H1 (cell line): ENCODE measurements at regions not wholly inside any gene's neighbourhood (a gene's known extent, or its start where the extent isn't known, plus 50 kb on each side); places are given as distances from the start of the nearest gene placed in this dataset.

ENCODE experiments used
- CTCF ChIA-PET: fragments of 300-600 bp; sonication (Branson Sonifier 250); formaldehyde crosslinking; loops from one replicate; lab custom pipeline; 2021; ENCODE audit not compliant: partially characterized antibody; lab: Charles Lee
- POLR2A ChIA-PET: fragments of 300-600 bp; sonication (Branson Sonifier 250); formaldehyde crosslinking; loops from one replicate; lab custom pipeline; 2021; ENCODE audit warnings: inconsistent platforms; ENCODE audit not compliant: partially characterized antibody; lab: Charles Lee
- DNase-seq, 2 experiments: peaks; one replicate each; pipeline versions ENCODE4 v3.0.0 to v3.0.0-alpha.2; 2010 to 2022; ENCODE audit warnings: low spot score in 2 of 2, low read depth in 1 of 2, mixed read lengths in 1 of 2
- FAIRE-seq: peaks from 2 replicates; lab custom pipeline; 2011; peaks lifted over from hg19 to GRCh38; lab: Jason Lieb, UNC
- H2AFZ ChIP-seq: 2 replicates; pipeline ENCODE4 v1.8.1; 2012; ENCODE audit warnings: low read length, inconsistent platforms
- H2AK5ac ChIP-seq: 2 replicates; pipeline ENCODE4 v1.6.1; 2013; ENCODE audit warnings: low read depth, low read length
- H2BK120ac ChIP-seq: replicated peaks from 2 replicates; pipeline ENCODE3; 2013; ENCODE audit warnings: low read depth, low read length, inconsistent platforms
- H2BK12ac ChIP-seq: 2 replicates; pipeline ENCODE4 v1.6.1; 2013; ENCODE audit warnings: low read depth, low read length
- H2BK15ac ChIP-seq: 2 replicates; pipeline ENCODE4 v1.6.1; 2013; ENCODE audit warnings: low read length
- H2BK20ac ChIP-seq: 2 replicates; pipeline ENCODE4 v1.6.1; 2013; ENCODE audit warnings: low read length
- H2BK5ac ChIP-seq: 2 replicates; pipeline ENCODE4 v1.6.1; 2013; ENCODE audit warnings: low read depth, low read length
- H3K14ac ChIP-seq: 2 replicates; pipeline ENCODE4 v1.6.1; 2013; ENCODE audit warnings: inconsistent platforms; ENCODE audit not compliant: insufficient read length
- H3K18ac ChIP-seq: 2 replicates; pipeline ENCODE4 v1.6.1; 2013; ENCODE audit warnings: low read length; ENCODE audit errors: extremely low read depth
- H3K23ac ChIP-seq: 2 replicates; pipeline ENCODE4 v1.6.1; 2013; ENCODE audit warnings: inconsistent platforms; ENCODE audit not compliant: insufficient read length
- H3K23me2 ChIP-seq: 2 replicates; pipeline ENCODE4 v1.6.1; 2013; ENCODE audit warnings: low read depth, low read length
- H3K27ac ChIP-seq: 2 replicates; pipeline ENCODE4 v1.6.1; 2011; ENCODE audit warnings: low read depth, low read length, inconsistent platforms
- H3K27me3 ChIP-seq, 4 experiments: replicated peaks in 1 of 4; 1 replicate in 1 of 4; 2 replicates in 3 of 4; pipeline versions ENCODE4 v1.6.1 to v1.8.1; 2011 to 2013; ENCODE audit warnings: low read length in 3 of 4, mild to moderate bottlenecking in 3 of 4, inconsistent platforms in 2 of 4, mixed read lengths in 2 of 4, moderate library complexity in 1 of 4; ENCODE audit not compliant: control insufficient read depth in 3 of 4, insufficient read depth in 3 of 4; ENCODE audit errors: extremely low read depth in 1 of 4
- H3K36me3 ChIP-seq, 4 experiments: 2 replicates each; pipeline versions ENCODE4 v1.6.1 to v1.8.1; 2011 to 2013; ENCODE audit warnings: mild to moderate bottlenecking in 4 of 4, low read length in 3 of 4, moderate library complexity in 2 of 4, control low read depth in 1 of 4, inconsistent platforms in 1 of 4; ENCODE audit not compliant: insufficient read depth in 4 of 4, control insufficient read depth in 2 of 4
- H3K4ac ChIP-seq: replicated peaks from 2 replicates; pipeline ENCODE3; 2013; ENCODE audit warnings: low read length, low read depth, mixed read lengths, inconsistent platforms; ENCODE audit not compliant: insufficient read length
- H3K4me1 ChIP-seq, 4 experiments: replicated peaks in 1 of 4; 1 replicate in 1 of 4; 2 replicates in 3 of 4; pipeline versions ENCODE4 v1.6.1 to v1.8.1; 2011 to 2013; ENCODE audit warnings: low read length in 3 of 4, inconsistent platforms in 2 of 4, mixed read lengths in 1 of 4; ENCODE audit not compliant: insufficient read depth in 4 of 4, control insufficient read depth in 3 of 4
- H3K4me2 ChIP-seq, 2 experiments: 2 replicates each; pipeline versions ENCODE4 v1.6.1 to v1.8.1; 2011 to 2013; ENCODE audit warnings: low read depth in 2 of 2, low read length in 2 of 2, control low read depth in 1 of 2, inconsistent platforms in 1 of 2, mild to moderate bottlenecking in 1 of 2; ENCODE audit not compliant: insufficient read depth in 1 of 2
- H3K4me3 ChIP-seq, 4 experiments: fragments of 200-600, 300-600 bp in 1 of 4; sonication (generic), shearing (Covaris generic), sonication (Bioruptor Twin) in 1 of 4; 2 replicates each; pipeline versions ENCODE4 v1.5.1 to v1.8.1; 2011 to 2016; ENCODE audit warnings: low read length in 4 of 4, low read depth in 3 of 4, control low read depth in 2 of 4, inconsistent platforms in 2 of 4, mild to moderate bottlenecking in 2 of 4, mixed read lengths in 1 of 4, moderate library complexity in 1 of 4; ENCODE audit not compliant: insufficient read depth in 2 of 4; ENCODE audit errors: extremely low read depth in 1 of 4
- H3K56ac ChIP-seq: replicated peaks from 2 replicates; pipeline ENCODE3; 2013; ENCODE audit warnings: low read depth, mild to moderate bottlenecking, mixed read lengths, low read length, inconsistent platforms; ENCODE audit not compliant: insufficient read length
- H3K79me1 ChIP-seq: 2 replicates; pipeline ENCODE4 v1.6.1; 2013; ENCODE audit warnings: low read depth, low read length, control low read depth
- H3K79me2 ChIP-seq, 2 experiments: 2 replicates each; pipeline versions ENCODE4 v1.6.1 to v1.8.1; 2012 to 2013; ENCODE audit warnings: low read length in 2 of 2, mild to moderate bottlenecking in 2 of 2, inconsistent platforms in 1 of 2; ENCODE audit not compliant: insufficient read depth in 2 of 2, control insufficient read depth in 1 of 2
- H3K9ac ChIP-seq, 4 experiments: replicated peaks in 1 of 4; 1 replicate in 1 of 4; 2 replicates in 3 of 4; pipeline versions ENCODE4 v1.6.1 to v1.8.1; 2011 to 2013; ENCODE audit warnings: low read depth in 3 of 4, low read length in 3 of 4, control low read depth in 2 of 4, mild to moderate bottlenecking in 2 of 4, moderate library complexity in 2 of 4, inconsistent platforms in 1 of 4; ENCODE audit errors: extremely low read depth in 1 of 4
- H3K9me3 ChIP-seq, 2 experiments: 2 replicates each; pipeline versions ENCODE4 v1.6.1 to v1.8.1; 2012 to 2013; ENCODE audit warnings: mild to moderate bottlenecking in 2 of 2, moderate library complexity in 2 of 2, control low read depth in 1 of 2, inconsistent platforms in 1 of 2, low read depth in 1 of 2, low read length in 1 of 2, mixed read lengths in 1 of 2; ENCODE audit not compliant: insufficient read depth in 2 of 2
- H4K20me1 ChIP-seq, 2 experiments: replicated peaks in 1 of 2; 2 replicates each; pipeline versions ENCODE3 to v1.8.1; 2011 to 2013; ENCODE audit warnings: inconsistent platforms in 2 of 2, low read length in 2 of 2, mild to moderate bottlenecking in 1 of 2; ENCODE audit not compliant: insufficient read depth in 2 of 2, control insufficient read depth in 1 of 2
- H4K5ac ChIP-seq: 2 replicates; pipeline ENCODE4 v1.6.1; 2013; ENCODE audit warnings: low read length, low read depth, mixed read lengths, inconsistent platforms; ENCODE audit not compliant: insufficient read length
- H4K8ac ChIP-seq: 2 replicates; pipeline ENCODE4 v1.8.0; 2013; ENCODE audit warnings: mild to moderate bottlenecking, moderate library complexity, low read length, inconsistent platforms; ENCODE audit not compliant: insufficient read depth; ENCODE audit errors: extremely low read depth
- H4K91ac ChIP-seq: replicated peaks from 2 replicates; pipeline ENCODE3; 2013; ENCODE audit warnings: low read length, mixed read lengths, inconsistent platforms; ENCODE audit not compliant: insufficient read length
- BRCA1 ChIP-seq: IDR thresholded peaks from 2 replicates; pipeline ENCODE4 v1.6.1; 2012; ENCODE audit warnings: low read depth, low read length, improper control_type of control experiment
- E2F6 ChIP-seq: IDR thresholded peaks from 2 replicates; pipeline ENCODE4 v1.6.1; 2012; ENCODE audit warnings: inconsistent platforms
- GTF2F1 ChIP-seq: IDR thresholded peaks from 2 replicates; pipeline ENCODE4 v1.6.1; 2012; ENCODE audit warnings: low read depth, low read length, improper control_type of control experiment, borderline replicate concordance
- HDAC2 ChIP-seq, 2 experiments: fragments of 300-600 bp in 1 of 2; sonication (generic) in 1 of 2; IDR thresholded peaks; 2 replicates each; pipeline ENCODE4 v1.6.1; 2011 to 2012; ENCODE audit warnings: low read depth in 2 of 2, low read length in 2 of 2, mild to moderate bottlenecking in 2 of 2, moderate library complexity in 2 of 2, borderline replicate concordance in 1 of 2, inconsistent platforms in 1 of 2
- JUND ChIP-seq: IDR thresholded peaks from 2 replicates; pipeline ENCODE4 v1.6.1; 2011; ENCODE audit warnings: mild to moderate bottlenecking, improper control_type of control experiment, low read length
- KDM1A ChIP-seq: fragments of 200-600, 300-600 bp; sonication (generic); IDR thresholded peaks from 2 replicates; pipeline ENCODE4 v1.7.1; 2016; ENCODE audit warnings: mild to moderate bottlenecking, low read length, borderline replicate concordance
- KDM5A ChIP-seq: fragments of 200-600 bp; IDR thresholded peaks from 2 replicates; pipeline ENCODE4 v1.7.1; 2012; ENCODE audit warnings: mild to moderate bottlenecking, low read length, inconsistent platforms, mixed read lengths
- MAX ChIP-seq: IDR thresholded peaks from 2 replicates; pipeline ENCODE4 v1.6.1; 2012; ENCODE audit warnings: inconsistent platforms
- POLR2A ChIP-seq, 2 experiments: IDR thresholded peaks; 1 replicate in 1 of 2; 2 replicates in 1 of 2; pipeline ENCODE4 v1.6.1; 2011; ENCODE audit warnings: low read depth in 2 of 2, low read length in 2 of 2, mild to moderate bottlenecking in 2 of 2; ENCODE audit errors: control extremely low read depth in 1 of 2
- SIX5 ChIP-seq: IDR thresholded peaks from 2 replicates; pipeline ENCODE4 v1.6.1; 2011; ENCODE audit warnings: mild to moderate bottlenecking, low read depth, low read length
- SP2 ChIP-seq: IDR thresholded peaks from 2 replicates; pipeline ENCODE4 v1.6.1; 2012; ENCODE audit warnings: mild to moderate bottlenecking, low read length, inconsistent platforms
- TAF1 ChIP-seq: IDR thresholded peaks from 2 replicates; pipeline ENCODE4 v1.6.1; 2011; ENCODE audit warnings: mild to moderate bottlenecking, low read depth, low read length
- TBP ChIP-seq: IDR thresholded peaks from 2 replicates; pipeline ENCODE4 v1.6.1; 2011; ENCODE audit warnings: low read depth, low read length, improper control_type of control experiment
- TEAD4 ChIP-seq: IDR thresholded peaks from 2 replicates; pipeline ENCODE4 v1.6.1; 2012; ENCODE audit warnings: low read depth, low read length, inconsistent platforms, mixed read lengths
- WGBS, 2 experiments: shearing (Covaris generic) in 1 of 2; methylation state at CpG; one replicate each; pipeline versions ENCODE4 v1.1.6 to v1.1.7; 2013 to 2015; ENCODE audit warnings: low lambda C conversion rate in 2 of 2, mixed read lengths in 2 of 2, inconsistent platforms in 1 of 2, low coverage in 1 of 2, missing lambda C conversion rate in 1 of 2; ENCODE audit not compliant: insufficient replicate concordance in 2 of 2, insufficient coverage in 1 of 2, insufficient read length in 1 of 2; ENCODE audit errors: extremely low coverage in 1 of 2, missing lambda C conversion rate in 1 of 2; 5-methylcytosine and 5-hydroxymethylcytosine counted together

GRCh38 chr3:64939747-64940450, 252.1 kb upstream of the ADAMTS9 start:
- H3K79me2 ChIP-seq: no peaks in the 10 kb centered on the region
- no peak overlapping the region for H2AK5ac ChIP-seq
- no peak overlapping the region for H4K8ac ChIP-seq
- H2AFZ ChIP-seq: 0 out of 2 replicates have a peak overlapping the region, but pooled peaks have one; percentile 37
- no peaks in the 10 kb centered on the region for H4K20me1 ChIP-seq
- H2BK5ac ChIP-seq: no peak overlapping the region
- POLR2A ChIA-PET: no interaction called here
- no peak overlapping the region for H4K91ac ChIP-seq
- H3K23me2 ChIP-seq: no peaks in the 10 kb centered on the region
- H3K14ac ChIP-seq: no peak overlapping the region
- no peaks in the 10 kb centered on the region for H3K9me3 ChIP-seq
- no peaks in the 10 kb centered on the region for H3K36me3 ChIP-seq
- no peak overlapping the region for H3K18ac ChIP-seq
- H3K23ac ChIP-seq: no peak overlapping the region
- DNase-seq (no peak), FAIRE-seq (no peak)
- no peak overlapping the region for H3K4me2 ChIP-seq
- WGBS, 2 experiments: 93% methylated on average over 10 of the region's 10 CpGs; no CpG with 5 or more reads in 1 of the 2 experiments
- no peak overlapping the region for H2BK12ac ChIP-seq
- H3K9ac ChIP-seq: no peak overlapping the region
- no peak overlapping the region for H4K5ac ChIP-seq
- H3K4me3 ChIP-seq: no peak overlapping the region
- H3K56ac ChIP-seq: no peak overlapping the region
- no peak overlapping the region for H3K27ac ChIP-seq
- no peak overlapping the region for H2BK120ac ChIP-seq
- H3K27me3 ChIP-seq: no peaks in the 10 kb centered on the region
- CTCF ChIA-PET: interaction anchor here (0.7 to 1.1 kb wide), 2 partner anchors 8 to 197 kb away, joined by 3 read pairs; no protein-coding TSS in a partner anchor
- H3K4ac ChIP-seq: no peak overlapping the region
- no peak overlapping the region for H2BK20ac ChIP-seq
- no peaks in the 10 kb centered on the region for H3K79me1 ChIP-seq
- H3K4me1 ChIP-seq: peaks cover 0 to 3% (median 0%) of the 10 kb centered on the region in 4 experiments; a peak in 3 of 7 replicates
- H2BK15ac ChIP-seq: no peak overlapping the region
- no peak for TF ChIP-seq POLR2A (IDR thresholded peaks at IDR 0.05; ENCODE audit: control extremely low read depth in 1 of 2, low read depth in 2 of 2, low read length in 2 of 2)
- no peak for TF ChIP-seq GTF2F1
- TF ChIP-seq SIX5: no peak
- TF ChIP-seq SP2: no peak
- TF ChIP-seq TAF1: no peak
- no peak for TF ChIP-seq KDM5A
- TF ChIP-seq BRCA1: no peak
- TF ChIP-seq HDAC2 (IDR thresholded peaks at IDR 0.05; ENCODE audit: borderline replicate concordance in 1 of 2, low read depth in 2 of 2, low read length in 2 of 2): no peak
- no peak for TF ChIP-seq TBP
- TF ChIP-seq MAX: no peak
- no peak for TF ChIP-seq JUND
- TF ChIP-seq KDM1A: no peak
- no peak for TF ChIP-seq E2F6
- no peak for TF ChIP-seq TEAD4
